ENCODE measurements at regions not wholly inside any gene's neighbourhood (a gene's known extent, or its start where the extent isn't known, plus 50 kb on each side); places are given as distances from the start of the nearest gene placed in this dataset.
A peak's percentile ranks its signal among the peaks of the same experiment; 100 is the strongest.
"Not testable (repeated sequence)": the region's sequence is repeated elsewhere in the genome, so short reads cannot be mapped to it uniquely, and the experiment has no call there.

DNA sequence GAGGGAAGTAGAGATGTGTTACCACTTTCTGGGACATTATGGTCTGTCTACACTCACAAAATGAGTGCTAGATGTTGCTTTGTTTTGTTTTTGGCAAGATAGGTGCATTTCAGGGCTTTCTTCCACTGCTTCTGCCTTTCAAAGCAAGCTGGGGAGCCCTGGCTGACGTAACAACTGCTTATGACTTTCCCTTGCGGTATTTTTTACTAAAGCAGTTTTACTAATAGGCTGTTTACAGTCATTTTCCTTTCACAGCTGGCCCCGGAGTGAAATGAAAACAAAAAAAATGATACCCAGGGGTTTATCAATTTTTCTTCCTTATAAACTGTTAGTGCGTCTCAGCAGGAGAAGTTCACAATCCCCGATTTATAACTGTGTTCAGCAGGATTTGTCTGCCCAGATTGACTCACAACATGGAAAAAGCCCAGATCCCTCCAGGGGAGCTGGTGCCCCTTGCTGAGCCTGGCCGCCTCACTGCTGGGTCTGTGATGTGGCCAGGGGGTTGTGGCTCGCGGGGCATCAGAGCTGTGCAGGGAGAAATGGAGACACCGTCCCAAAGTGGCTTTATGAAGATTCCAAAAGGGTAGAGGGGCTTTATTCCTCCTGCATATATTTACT lies 184.4 kb upstream of the HS3ST3A1 start:
- no peak for DNase-seq (ENCODE audit: low spot score)

DNA sequence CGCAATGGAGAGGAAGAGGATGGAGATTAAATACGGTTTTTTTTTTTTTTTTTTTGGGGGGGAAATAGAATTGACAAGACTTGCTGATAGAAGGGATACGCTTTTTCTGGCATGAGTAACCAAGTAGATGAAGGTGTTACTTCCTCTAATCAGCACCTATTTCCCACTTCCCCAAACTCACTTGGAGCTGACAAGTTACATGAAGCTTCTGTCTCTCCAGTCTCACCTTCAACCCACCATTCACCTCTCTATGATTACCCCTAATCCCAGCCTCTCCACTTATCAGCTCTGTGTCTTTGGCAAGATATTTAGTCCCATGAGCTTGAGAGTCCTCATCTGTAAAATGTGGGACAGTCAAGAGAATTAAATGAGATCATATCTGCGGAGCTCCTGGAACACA lies 185.9 kb upstream of the HS3ST3A1 start:
- no peak for DNase-seq (ENCODE audit: low spot score)

DNA sequence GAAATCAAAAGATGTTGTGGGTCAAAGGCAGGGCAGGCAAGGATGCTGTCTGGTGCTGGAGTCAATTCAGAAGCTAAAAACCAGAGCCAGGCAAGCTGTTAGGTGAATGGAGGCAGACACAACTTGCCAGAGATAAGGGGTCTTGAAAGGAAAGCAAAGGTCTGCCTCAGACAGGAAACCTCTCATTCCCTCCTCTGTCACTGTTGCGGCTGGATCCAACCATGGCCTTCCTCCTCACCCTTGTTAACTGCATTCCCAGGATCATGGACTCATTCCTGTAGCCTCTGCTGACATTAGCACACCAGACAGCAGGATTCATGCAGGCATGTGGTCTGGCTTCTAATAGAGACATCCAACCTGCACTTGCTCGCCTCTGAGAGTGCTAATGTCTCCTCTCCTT lies 186.7 kb upstream of the HS3ST3A1 start:
- DNase-seq (ENCODE audit: low spot score), result no peak

DNA sequence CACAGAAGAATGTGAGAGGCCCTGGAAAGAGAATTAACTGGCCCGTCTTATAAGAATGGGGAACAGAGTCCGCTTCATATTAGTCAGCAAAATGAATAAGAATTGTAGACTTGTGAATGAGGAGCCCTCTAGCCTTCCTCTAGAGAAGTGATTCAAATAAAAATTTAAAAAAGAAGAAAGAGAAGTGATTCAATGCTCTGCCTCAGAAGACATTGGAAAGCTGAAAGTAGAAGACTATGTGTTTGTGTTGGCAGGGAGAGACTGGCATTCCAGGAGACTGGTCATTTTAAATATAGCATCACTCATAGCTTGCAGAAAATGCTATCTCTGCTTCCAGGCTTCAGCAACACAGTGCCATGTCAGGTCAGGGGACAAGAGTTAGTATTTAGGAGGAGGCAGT lies 190.6 kb upstream of the HS3ST3A1 start:
- peak; percentile 16 for DNase-seq (ENCODE audit: low spot score)

DNA sequence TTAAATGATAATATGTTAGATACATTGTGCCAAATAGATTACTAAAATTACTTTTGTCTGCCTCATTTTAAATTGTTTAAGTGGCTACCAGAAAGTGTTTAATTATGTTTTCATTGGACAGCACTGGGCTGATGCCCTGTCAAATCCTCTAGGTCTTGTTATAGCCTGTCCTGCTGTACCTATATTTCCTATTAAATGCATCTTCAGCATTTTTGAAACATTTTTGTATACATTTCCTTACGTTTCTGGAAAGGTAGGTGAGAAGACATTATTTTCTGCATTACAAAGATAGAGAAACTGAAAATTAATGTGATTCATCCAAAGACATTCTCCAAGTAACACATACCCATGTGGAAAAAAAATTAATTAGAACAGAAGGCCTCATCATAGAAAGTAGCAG lies 192.2 kb upstream of the HS3ST3A1 start:
- no peak for DNase-seq (ENCODE audit: low spot score)

DNA sequence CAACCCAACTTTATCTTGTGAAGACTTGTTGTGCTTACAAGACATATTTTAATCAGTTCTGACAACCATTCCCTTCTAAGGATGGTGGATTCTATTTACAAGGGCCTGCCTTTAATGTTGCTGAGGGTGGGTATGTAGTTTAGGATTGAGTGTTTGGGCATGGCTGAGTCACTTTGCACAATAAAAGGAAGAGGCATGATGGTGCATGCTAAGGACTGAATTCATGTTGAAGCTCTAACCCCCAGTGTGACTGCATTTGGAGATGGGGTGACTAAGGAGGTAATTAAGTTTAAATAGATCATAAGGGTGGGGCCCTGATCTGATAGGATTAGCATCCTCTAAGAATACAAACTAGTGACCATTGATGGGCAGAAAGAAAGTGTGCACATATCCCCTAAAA lies 196.1 kb upstream of the HS3ST3A1 start:
- DNase-seq (ENCODE audit: low spot score), result no peak

DNA sequence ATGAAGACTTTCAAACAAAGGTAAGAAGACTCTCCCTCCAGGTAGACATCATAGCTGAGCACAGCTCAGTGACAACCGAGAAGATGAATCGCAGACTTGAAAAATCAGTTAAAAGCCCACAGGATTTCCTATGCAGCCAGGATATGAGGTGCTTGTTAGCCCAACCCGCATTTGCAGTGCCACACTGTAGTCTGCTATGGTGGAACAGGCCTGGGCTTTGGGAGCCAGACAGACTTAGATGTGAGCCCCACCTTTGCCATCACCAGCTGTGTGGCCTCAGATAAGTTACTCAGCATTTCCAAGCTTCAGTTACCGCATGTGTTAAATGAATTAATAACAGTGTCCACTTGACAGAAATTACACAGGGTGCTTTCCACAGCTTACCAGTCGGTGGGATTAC lies 204.4 kb upstream of the HS3ST3A1 start:
- DNase-seq (ENCODE audit: low spot score), result no peak

DNA sequence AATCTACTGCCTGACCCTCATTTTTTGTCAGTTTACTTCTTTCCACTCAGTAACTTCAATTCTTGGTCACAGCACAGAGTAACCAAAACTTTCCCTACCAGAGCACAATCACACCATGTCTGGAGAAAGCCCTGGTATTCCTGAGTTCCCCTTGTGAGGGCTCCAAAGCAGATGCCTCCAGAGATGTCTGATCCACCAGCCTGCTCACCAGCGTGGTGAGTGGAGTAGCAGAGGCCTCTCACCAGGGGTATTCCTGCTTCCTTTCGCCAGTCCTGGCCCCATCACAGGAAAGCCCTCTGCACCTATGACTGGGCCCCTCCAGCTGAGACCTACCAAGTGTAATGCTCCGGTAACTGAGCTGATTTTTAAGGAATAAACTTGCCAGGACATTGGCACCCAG lies 205.4 kb upstream of the HS3ST3A1 start:
- no peak for DNase-seq (ENCODE audit: low spot score)

DNA sequence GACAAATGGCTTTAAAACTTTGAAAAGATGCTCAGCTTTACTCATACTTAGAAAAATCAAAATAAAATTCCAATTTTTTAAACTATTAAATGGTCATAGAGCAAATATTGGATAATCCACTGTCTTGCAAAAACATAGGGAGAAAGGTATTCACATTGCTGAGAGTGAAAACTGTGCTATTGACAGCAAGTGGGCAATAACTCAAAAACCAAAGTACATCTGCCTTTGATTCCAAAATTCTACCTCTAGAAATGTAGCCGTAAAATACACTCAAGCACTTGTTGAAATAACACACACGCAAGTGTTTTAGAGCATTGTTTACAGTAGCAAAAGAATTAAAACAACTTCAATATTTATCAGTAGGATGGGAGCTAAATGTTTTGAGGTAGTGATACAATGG lies 210.6 kb upstream of the HS3ST3A1 start:
- DNase-seq (ENCODE audit: low spot score), result no peak

DNA sequence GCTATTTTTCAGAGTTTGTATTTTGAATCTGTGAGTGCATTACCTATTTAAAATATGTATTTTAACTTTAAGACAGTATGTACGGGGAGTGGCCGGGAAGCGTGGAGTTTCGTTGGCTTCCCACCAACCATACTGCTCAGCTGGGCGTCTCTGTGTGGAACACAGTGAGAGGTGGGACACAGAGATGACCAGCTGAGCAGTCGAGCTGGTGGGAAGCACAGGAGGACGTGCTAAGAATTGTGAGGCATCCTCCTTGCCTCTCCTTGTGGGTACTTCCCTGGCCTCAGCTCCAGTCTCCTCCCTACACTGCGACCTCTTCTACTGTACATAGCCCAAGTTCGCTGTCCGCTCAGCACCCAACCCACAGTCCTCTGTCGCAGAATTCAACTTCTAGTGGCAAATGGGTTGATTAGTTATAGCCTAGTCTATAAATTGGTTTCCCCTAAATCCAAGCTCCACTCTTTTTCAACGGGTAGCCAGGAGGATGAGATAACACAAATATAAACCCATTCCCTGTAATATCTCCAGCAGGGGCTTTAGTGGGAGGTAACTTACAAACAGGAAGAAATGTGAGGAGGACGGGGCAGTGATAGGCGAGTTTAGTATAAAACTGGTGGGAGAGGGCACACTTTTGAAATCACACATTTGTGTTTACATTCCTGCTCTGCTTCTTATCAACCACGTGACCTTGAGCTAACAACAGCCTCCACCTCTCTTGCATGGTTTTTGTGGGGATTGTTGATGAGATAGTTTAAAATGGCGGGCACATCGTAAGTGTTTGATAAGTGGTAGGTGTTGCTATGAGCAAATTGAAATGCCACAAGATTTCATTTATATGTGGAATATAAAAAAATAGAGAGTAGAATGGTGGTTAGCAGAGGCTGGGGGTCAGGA lies 211.9 kb upstream of the HS3ST3A1 start:
- DNase-seq (ENCODE audit: low spot score), result no peak

DNA sequence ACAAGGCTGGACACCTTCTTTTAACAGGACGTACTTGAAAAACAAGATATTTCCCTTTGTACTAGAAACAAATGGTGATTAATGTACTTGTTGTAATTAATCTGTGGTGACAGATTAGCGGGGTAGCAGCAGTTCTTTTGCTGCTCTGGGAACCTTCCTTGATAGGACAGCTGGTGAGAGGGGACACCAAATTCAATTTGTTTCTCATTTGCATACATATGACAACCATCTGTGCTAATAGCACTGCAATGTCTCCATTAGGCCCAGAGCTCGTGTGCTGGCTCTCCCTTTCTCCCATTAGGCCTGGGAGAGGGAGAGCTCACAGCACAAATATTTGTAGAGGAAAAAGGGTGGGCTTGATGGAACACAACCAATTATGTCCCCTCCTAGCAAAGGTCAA lies 221.0 kb upstream of the HS3ST3A1 start:
- no peak for DNase-seq (ENCODE audit: low spot score)

DNA sequence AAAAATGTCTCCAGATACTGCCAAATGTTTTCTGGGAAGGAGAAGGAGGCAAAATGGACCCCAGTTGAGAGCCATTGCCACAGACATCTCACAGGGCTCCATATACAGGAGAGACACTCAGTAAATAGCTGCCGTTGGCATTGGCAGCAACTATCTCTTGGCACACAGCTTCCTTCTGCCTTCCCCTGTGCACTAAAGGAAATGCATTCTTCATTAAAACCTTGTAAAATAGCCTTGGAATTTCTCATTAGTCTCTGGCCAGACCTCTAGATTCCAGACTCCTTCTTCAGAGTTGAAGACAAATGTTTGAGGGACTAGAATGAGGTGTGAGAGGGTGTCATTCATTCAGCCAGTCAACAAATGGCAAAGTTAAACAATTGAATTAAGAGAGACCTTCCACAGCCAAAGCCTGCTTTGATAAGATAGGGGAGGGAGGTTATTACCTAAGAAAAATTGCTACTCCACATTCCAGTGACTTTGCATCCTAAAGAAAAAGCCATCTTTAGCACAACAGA lies 223.9 kb upstream of the HS3ST3A1 start:
- DNase-seq (ENCODE audit: low spot score), result no peak

DNA sequence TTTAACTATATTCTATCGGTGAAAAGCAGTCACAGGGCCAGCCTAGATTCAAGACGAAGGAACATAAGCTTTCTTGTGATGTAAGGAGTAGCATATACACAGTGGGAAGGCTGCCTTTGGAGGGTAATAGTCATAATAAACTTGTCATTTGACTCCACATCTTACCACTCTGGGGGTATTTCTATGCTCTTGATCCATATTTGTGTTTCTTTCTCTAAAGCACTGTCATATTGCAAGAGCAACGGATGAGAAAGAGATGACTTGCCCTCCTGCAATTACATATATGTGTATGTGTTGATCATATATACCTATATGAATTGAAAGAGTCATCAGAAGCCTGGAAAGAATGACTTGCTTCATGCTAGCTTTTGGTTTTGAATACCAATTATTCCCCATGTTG lies 225.4 kb upstream of the HS3ST3A1 start:
- DNase-seq (ENCODE audit: low spot score), result no peak

DNA sequence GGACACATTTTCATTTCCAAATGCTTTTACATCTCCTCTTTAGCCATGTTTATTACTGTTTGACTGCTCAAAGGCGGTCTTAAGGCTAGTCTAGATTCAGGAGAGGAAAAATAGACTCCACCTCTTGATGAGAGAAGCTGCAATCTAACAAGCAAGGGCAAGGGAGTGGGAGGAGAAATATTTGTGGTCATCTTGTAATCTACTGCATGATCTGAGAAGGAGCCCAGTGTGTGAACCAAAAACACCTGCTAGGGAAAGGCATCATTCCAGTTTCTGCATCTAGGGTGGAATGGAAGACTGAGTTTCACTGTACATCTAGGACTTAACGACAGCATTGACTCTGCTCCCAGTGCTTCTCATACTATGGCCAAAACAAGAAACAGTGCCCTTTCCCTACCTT lies 232.2 kb upstream of the HS3ST3A1 start:
- DNase-seq (ENCODE audit: low spot score), result peak; percentile 16

DNA sequence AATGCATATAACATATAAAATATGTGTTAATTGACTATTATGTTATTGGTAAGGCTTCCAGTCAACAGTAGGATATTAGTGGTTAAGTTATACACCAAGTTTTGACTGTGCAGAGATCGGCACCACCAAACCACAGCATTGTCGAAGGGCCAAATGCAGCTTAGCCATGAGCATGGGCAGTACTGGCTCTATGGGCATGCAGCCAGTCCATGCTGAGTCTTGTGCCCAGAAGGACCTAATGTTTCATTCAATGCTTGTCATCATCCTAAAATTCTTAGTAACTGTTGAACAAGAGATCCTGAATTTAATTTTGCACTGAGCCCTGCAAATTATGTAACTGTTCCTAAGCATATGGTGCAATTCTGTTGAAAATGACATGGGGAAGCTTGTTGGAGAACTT lies 233.4 kb upstream of the HS3ST3A1 start:
- DNase-seq (ENCODE audit: low spot score), result no peak

DNA sequence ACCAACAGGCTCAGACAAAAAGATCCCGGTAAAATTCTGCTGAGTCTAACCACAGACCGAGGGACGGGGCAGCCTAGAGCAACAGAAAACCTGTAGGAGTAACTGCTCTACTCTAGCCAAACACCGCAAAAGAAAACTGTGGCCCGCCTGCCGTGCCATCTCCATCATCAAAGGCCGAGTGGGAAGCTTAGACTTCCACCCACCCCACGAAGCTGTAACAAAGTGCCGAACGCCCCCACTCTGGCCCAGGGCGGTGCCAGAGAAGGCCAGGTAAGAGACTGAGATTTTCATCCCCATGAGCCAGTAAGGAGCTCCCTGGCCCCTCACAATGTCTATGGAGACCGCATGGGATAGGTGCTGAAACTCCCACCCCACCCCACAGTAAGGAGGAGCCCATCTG lies 231.9 kb upstream of the COX10 start:
- no peak for DNase-seq (ENCODE audit: low spot score)

DNA sequence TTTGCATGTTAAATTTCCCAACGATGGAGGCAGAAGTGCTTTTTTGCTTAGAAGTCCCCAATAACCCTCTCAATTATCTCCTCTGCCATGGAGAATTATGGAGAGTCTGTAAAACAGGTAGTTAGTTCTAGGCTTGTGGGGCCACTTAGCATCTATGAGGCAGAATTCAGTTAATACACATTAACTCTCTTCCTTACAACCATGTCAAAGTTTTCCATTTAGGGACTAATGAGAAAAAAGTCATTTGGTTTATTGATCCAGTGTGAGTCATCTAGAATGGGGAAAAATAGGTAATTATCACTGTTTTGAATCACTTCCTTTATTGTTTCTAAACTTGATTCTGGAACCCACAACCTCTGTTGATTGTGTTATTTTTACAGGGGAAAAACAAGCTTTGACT lies 229.1 kb upstream of the COX10 start:
- DNase-seq (ENCODE audit: low spot score), result no peak

DNA sequence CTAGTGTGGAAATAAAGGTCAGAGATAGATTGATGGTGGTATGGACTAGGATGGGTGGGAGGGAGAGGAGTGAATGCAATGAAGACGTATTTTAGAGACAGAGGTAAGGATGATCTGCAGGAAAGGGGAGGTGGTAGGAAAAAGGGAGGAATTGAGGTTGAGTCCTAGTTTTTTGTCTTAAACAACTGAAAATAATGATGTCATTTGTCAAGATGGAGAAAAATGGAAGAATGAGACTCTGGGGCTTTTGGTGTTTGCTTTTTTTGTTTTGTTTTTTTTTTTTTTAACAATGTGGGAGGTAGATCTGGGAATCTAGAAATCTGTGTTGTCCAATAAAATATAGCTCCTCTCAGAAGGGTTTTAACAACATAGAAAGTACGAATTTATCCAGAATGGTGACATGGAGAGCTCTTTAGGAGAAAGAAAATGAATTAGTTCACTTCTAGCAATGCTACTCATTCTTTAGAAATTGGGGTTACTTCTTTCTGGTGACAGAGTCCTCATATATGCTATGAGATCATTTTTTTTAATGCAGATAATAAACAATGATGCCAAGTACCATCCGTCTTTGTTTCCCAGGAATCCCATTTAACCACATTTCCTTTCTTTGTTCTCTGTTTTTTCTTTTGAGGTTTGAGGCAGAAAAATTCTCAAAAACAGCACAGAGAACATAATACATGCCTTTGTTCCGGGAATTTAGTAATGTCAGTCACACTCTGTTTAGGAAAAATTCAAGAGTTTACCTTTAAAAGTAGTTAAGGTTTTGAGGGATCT lies 225.3 kb upstream of the COX10 start:
- DNase-seq (ENCODE audit: low spot score), result no peak

DNA sequence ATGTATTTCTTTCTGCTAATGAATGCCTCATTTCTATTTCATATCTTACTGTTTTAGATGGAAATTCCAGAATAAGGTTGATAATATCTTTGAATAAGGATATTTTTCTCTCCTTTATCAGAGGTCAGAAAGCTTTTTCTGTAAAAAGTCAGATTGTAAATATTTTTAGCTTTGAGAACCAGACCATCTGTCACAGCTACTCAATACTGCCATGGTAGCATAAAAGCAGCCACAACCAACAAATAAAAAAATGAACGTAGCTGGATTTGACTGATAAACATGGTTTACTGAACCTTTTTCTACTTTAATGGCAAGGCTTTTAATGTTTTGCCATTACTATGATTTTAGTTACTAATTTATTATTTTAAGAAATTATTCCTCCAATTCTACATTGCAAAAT lies 217.4 kb upstream of the COX10 start:
- no peak for DNase-seq (ENCODE audit: low spot score)

DNA sequence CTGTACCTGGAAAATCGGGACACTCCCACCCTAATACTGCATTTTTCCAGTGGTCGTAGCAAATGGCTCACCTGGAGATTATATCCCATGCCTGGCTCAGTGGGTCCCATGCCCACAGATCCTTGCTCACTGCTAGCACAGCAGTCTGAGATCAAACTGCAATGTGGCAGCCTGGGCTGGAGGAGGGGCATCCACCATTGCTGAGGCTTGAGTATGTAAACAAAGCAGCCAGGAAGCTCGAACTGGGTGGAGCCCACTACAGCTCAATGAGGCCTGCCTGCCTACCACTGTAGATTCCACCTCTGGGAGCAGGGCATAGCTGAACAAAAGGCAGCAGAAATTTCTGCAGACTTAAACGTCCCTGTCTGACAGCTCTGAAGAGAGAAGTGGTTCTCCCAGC lies 213.6 kb upstream of the COX10 start:
- not testable (repeated sequence) for DNase-seq (ENCODE audit: low spot score)

DNA sequence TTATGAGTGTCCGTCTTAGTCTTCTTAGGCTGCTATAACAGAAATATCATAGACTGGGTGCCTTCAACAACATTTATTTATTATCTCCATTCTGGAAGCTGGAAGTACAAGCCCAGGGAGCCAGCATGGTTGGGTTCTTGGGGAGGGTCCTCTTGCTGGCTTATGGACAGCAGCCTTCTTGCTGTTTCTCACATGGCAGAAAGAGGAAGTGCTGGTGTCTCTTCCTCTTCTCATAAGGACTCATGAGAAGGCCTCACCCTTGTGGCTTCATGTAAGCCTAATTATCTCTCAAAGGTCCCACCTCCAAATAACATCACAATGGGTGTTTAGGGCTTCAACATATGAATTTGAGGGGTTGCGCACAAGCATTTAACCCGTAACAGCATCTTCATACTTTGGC lies 207.0 kb upstream of the COX10 start:
- DNase-seq (ENCODE audit: low spot score), result no peak

DNA sequence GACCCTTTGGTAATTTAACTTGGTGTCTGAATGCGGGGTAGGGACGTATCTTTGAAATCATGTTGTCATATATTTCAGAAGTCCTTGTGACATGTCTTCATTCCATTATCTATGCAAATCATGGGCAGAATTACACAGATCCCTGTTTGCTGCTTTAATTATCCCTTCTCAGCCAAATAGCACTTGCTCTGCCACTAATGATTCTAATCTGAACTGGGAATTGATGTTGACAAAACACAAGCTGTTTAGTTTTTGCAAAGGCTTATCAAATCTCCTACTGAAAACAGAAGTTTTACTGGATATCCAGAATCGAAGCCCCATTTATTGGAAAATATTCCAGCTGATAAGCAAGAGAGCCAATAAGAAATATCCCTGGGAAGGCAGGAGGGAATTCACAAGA lies 205.9 kb upstream of the COX10 start:
- no peak for DNase-seq (ENCODE audit: low spot score)

DNA sequence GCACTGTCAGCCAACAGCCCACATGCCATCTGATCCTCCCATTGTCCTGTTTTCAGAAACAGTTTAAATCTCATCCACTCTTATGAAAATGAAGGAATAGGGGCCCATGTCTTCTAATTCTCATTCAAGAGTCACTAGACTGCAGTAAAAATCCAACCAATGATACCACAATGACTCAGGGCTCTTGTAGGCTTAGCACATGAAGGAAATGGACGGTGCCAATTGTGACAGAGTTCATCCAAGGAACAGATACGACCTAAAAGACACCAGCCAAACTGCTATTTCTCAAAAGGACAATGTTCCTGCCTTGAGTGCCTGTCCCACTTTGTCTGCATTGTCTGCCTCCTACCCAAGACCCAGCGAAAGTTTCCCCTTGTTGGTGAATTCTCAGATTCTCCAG lies 204.8 kb upstream of the COX10 start:
- peak; percentile 16 for DNase-seq (ENCODE audit: low spot score)

Data from GM03348 (cell line).